ENCODE measurements at regions not wholly inside any gene's neighbourhood (a gene's known extent, or its start where the extent isn't known, plus 50 kb on each side); places are given as distances from the start of the nearest gene placed in this dataset.

DNA sequence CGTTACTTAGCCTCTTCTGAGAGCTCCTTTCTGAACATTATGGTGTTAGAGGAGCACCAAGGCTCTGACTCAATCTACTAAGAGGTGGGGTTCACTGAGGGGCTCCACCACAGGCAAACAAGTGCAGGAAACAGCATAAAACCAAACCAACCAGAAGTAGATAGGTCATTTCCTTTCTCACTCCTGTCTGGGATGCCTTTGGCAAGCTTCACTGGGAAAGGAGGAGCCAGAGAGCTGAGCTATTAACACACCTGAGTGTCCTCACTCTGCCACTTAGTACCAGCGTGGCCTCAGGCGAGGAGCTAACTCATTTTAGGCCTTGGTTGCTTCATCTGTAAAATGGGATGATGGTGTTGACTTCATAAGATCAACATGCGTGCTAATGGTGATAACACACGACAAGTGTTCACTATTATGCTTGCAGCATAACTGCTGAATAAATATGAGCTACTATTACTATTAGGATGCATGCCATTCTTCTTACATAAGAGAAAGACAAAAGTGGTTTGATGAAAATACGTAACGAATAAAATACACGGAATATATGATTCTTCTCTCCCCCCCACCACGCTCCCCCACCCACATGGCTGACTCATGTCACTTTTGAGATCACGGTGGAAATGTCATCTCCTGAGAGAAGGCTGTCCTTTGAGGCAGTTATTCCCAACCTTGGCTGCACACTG is 185.4 kb downstream of the BCAS1 start:
- TF ChIP-seq, protein P1, sequence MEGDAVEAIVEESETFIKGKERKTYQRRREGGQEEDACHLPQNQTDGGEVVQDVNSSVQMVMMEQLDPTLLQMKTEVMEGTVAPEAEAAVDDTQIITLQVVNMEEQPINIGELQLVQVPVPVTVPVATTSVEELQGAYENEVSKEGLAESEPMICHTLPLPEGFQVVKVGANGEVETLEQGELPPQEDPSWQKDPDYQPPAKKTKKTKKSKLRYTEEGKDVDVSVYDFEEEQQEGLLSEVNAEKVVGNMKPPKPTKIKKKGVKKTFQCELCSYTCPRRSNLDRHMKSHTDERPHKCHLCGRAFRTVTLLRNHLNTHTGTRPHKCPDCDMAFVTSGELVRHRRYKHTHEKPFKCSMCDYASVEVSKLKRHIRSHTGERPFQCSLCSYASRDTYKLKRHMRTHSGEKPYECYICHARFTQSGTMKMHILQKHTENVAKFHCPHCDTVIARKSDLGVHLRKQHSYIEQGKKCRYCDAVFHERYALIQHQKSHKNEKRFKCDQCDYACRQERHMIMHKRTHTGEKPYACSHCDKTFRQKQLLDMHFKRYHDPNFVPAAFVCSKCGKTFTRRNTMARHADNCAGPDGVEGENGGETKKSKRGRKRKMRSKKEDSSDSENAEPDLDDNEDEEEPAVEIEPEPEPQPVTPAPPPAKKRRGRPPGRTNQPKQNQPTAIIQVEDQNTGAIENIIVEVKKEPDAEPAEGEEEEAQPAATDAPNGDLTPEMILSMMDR (conservative IDR thresholded peaks at IDR 0.05; ENCODE audit: low read depth, low read length), result no peak
- TF ChIP-seq NFE2L2 (IDR thresholded peaks at IDR 0.05; ENCODE audit: low read depth, low read length), result no peak
- no peak for TF ChIP-seq MXI1 (IDR thresholded peaks at IDR 0.05; ENCODE audit: borderline replicate concordance, low read depth, low read length)
- TF ChIP-seq FOS (IDR thresholded peaks at IDR 0.05; ENCODE audit: low read depth, low read length), result no peak
- TF ChIP-seq, protein P2, sequence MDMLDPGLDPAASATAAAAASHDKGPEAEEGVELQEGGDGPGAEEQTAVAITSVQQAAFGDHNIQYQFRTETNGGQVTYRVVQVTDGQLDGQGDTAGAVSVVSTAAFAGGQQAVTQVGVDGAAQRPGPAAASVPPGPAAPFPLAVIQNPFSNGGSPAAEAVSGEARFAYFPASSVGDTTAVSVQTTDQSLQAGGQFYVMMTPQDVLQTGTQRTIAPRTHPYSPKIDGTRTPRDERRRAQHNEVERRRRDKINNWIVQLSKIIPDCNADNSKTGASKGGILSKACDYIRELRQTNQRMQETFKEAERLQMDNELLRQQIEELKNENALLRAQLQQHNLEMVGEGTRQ (IDR thresholded peaks at IDR 0.05; ENCODE audit: low read depth, low read length), result no peak
- no peak for TF ChIP-seq SMC3 (IDR thresholded peaks at IDR 0.05; ENCODE audit: low read depth, low read length)
- no peak for TF ChIP-seq RFX5 (IDR thresholded peaks at IDR 0.05; ENCODE audit: low read depth, low read length)
- no peak for TF ChIP-seq POLR2A (IDR thresholded peaks at IDR 0.05; ENCODE audit: low read depth, low read length)
- no peak for TF ChIP-seq CHD1 (IDR thresholded peaks at IDR 0.05; ENCODE audit: low read depth, low read length)
- no peak for TF ChIP-seq BHLHE40 (IDR thresholded peaks at IDR 0.05; ENCODE audit: low read depth, low read length)

All from IMR-90 (cell line).